HCT116 (cell line): ENCODE measurements at regions not wholly inside any gene's neighbourhood (a gene's known extent, or its start where the extent isn't known, plus 50 kb on each side); places are given as distances from the start of the nearest gene placed in this dataset.

Experiments
- ATAC-seq: fragments of 200-7000 bp; cut with Tn5 transposase; 2 replicates; pipeline ENCODE4 v1.9.1; 2020; ENCODE audit warnings: mild to moderate bottlenecking, moderate library complexity
- BruUV-seq: library from RNA; stranded (reverse); fragments of 400-500 nt; replicated peaks from 2 replicates; lab custom pipeline; 2021; lab: Mats Ljungman, UMichigan
- CTCF ChIA-PET: fragments of 300-600 bp; sonication (Branson Sonifier 250); formaldehyde crosslinking; loops from one replicate; lab custom pipeline; 2021; ENCODE audit warnings: antibody characterized with exemption; lab: Charles Lee
- POLR2A ChIA-PET: fragments of 300-600, 350-600 bp; sonication (Branson Sonifier 250); formaldehyde crosslinking; loops from one replicate; lab custom pipeline; 2021; ENCODE audit warnings: antibody characterized with exemption; lab: Charles Lee
- RAD21 ChIA-PET, 2 experiments: fragments of 300-600 bp; sonication (Branson Sonifier 250); formaldehyde crosslinking; loops; one replicate each; lab custom pipeline; 2023; ENCODE audit warnings: low total read pairs in 2 of 2; ENCODE audit not compliant: uncharacterized antibody in 2 of 2, unreplicated experiment in 2 of 2, low non-redundant PET in 1 of 2; lab: Charles Lee
- DNase-seq: peaks from one replicate; pipeline ENCODE4 v3.0.0-alpha.2; 2010; ENCODE audit warnings: low read depth, low spot score
- H2AFZ ChIP-seq: fragments of 200-600 bp; shearing (Covaris generic), sonication (generic); 2 replicates; pipeline ENCODE4 v1.6.1; 2017; ENCODE audit warnings: low read depth, mixed run types, mixed read lengths, antibody characterized with exemption, low read length; ENCODE audit not compliant: poor library complexity, severe bottlenecking
- H3K27ac ChIP-seq: 2 replicates; pipeline ENCODE4 v1.5.1; 2012; ENCODE audit warnings: low read depth, low read length
- H3K27me3 ChIP-seq: fragments of 200-600 bp; sonication (generic); 2 replicates; pipeline ENCODE4 v1.6.1; 2016; ENCODE audit warnings: mixed run types, low read length, mixed read lengths; ENCODE audit not compliant: insufficient read depth
- H3K36me3 ChIP-seq, 2 experiments: fragments of 200-500 bp in 1 of 2; fragments of 200-600 bp in 1 of 2; sonication (Bioruptor generic) in 1 of 2; sonication (generic) in 1 of 2; 2 replicates each; pipeline versions ENCODE4 v1.5.1 to v1.6.1; 2014 to 2016; ENCODE audit warnings: low read length in 2 of 2, inconsistent platforms in 1 of 2, mixed read lengths in 1 of 2, mixed run types in 1 of 2; ENCODE audit not compliant: insufficient read depth in 2 of 2, control insufficient read depth in 1 of 2
- H3K4me1 ChIP-seq, 2 experiments: fragments of 200-600 bp in 1 of 2; sonication (generic) in 1 of 2; 2 replicates each; pipeline versions ENCODE4 v1.5.1 to v1.6.1; 2012 to 2017; ENCODE audit warnings: low read length in 2 of 2, inconsistent platforms in 1 of 2, mild to moderate bottlenecking in 1 of 2, mixed read lengths in 1 of 2, mixed run types in 1 of 2, moderate library complexity in 1 of 2; ENCODE audit not compliant: insufficient read depth in 2 of 2, control insufficient read depth in 1 of 2
- H3K4me2 ChIP-seq: fragments of 200-600 bp; sonication (generic); 2 replicates; pipeline ENCODE4 v1.6.1; 2017; ENCODE audit warnings: mixed run types, low read length, mixed read lengths
- H3K4me3 ChIP-seq, 2 experiments: fragments of 200-600 bp in 1 of 2; sonication (generic) in 1 of 2; replicated peaks in 1 of 2; 2 replicates each; pipeline ENCODE4 v1.5.1; 2011 to 2016; ENCODE audit warnings: low read length in 2 of 2, control low read depth in 1 of 2, low read depth in 1 of 2, mild to moderate bottlenecking in 1 of 2, mixed read lengths in 1 of 2, mixed run types in 1 of 2
- H3K79me2 ChIP-seq: fragments of 200-600 bp; sonication (generic); 2 replicates; pipeline ENCODE4 v1.6.1; 2017; ENCODE audit warnings: mild to moderate bottlenecking, mixed run types, low read length, moderate library complexity, mixed read lengths; ENCODE audit not compliant: insufficient read depth
- H3K9ac ChIP-seq: fragments of 200-600 bp; sonication (generic); 2 replicates; pipeline ENCODE4 v1.6.1; 2016; ENCODE audit warnings: low read length, mixed read lengths
- H3K9me2 ChIP-seq: fragments of 200-600 bp; sonication (generic), shearing (Covaris generic); 2 replicates; pipeline ENCODE4 v1.6.1; 2017; ENCODE audit warnings: mixed run types, mild to moderate bottlenecking, moderate library complexity; ENCODE audit not compliant: insufficient read depth
- H3K9me3 ChIP-seq, 2 experiments: fragments of 200-500 bp in 1 of 2; fragments of 200-600 bp in 1 of 2; sonication (Bioruptor generic) in 1 of 2; sonication (generic) in 1 of 2; 2 replicates each; pipeline ENCODE4 v1.6.1; 2014 to 2017; ENCODE audit warnings: low read length in 2 of 2, mixed read lengths in 2 of 2, inconsistent platforms in 1 of 2, low read depth in 1 of 2, mild to moderate bottlenecking in 1 of 2, mixed run types in 1 of 2, moderate library complexity in 1 of 2; ENCODE audit not compliant: control insufficient read depth in 1 of 2, insufficient read depth in 1 of 2
- H4K20me1 ChIP-seq: fragments of 200-600 bp; sonication (generic), shearing (Covaris generic); 2 replicates; pipeline ENCODE4 v1.6.1; 2017; ENCODE audit warnings: mixed run types, mild to moderate bottlenecking, moderate library complexity; ENCODE audit not compliant: insufficient read depth
- CBX3 ChIP-seq: IDR thresholded peaks from 2 replicates; pipeline ENCODE4 v1.6.1; 2012; ENCODE audit warnings: low read depth
- EGR1 ChIP-seq: IDR thresholded peaks from 2 replicates; pipeline ENCODE4 v1.6.1; 2012; ENCODE audit warnings: low read depth
- ELF1 ChIP-seq: IDR thresholded peaks from 2 replicates; pipeline ENCODE4 v1.6.1; 2012; ENCODE audit warnings: low read depth, borderline replicate concordance
- POLR2A ChIP-seq: IDR thresholded peaks from 2 replicates; pipeline ENCODE4 v1.7.0; 2011; ENCODE audit warnings: borderline replicate concordance; ENCODE audit not compliant: insufficient read depth, insufficient read length; ENCODE audit errors: extremely low read depth
- REST ChIP-seq: IDR thresholded peaks from 2 replicates; pipeline ENCODE4 v1.6.1; 2012; ENCODE audit warnings: low read depth
- SIN3A ChIP-seq: IDR thresholded peaks from 2 replicates; pipeline ENCODE4 v1.6.1; 2012; ENCODE audit warnings: low read depth
- SP1 ChIP-seq: IDR thresholded peaks from 2 replicates; pipeline ENCODE4 v1.6.1; 2012; ENCODE audit warnings: low read depth
- YY1 ChIP-seq: IDR thresholded peaks from 2 replicates; pipeline ENCODE4 v1.6.1; 2011; ENCODE audit warnings: low read length, low read depth, moderate library complexity, mild to moderate bottlenecking; ENCODE audit not compliant: insufficient replicate concordance; ENCODE audit errors: extremely low read depth
- intact Hi-C: fragments of 100-400 bp; cut with micrococcal nuclease; formaldehyde crosslinking; loops from 2 replicates; pipeline ENCODE4 v1.10.0; 2022
- TF ChIP-seq, protein P1 (sequence below): IDR thresholded peaks from 2 replicates; pipeline ENCODE4 v1.6.1; 2012
- TF ChIP-seq, protein P2 (sequence below): IDR thresholded peaks from 2 replicates; pipeline ENCODE4 v1.6.1; 2012

DNA sequence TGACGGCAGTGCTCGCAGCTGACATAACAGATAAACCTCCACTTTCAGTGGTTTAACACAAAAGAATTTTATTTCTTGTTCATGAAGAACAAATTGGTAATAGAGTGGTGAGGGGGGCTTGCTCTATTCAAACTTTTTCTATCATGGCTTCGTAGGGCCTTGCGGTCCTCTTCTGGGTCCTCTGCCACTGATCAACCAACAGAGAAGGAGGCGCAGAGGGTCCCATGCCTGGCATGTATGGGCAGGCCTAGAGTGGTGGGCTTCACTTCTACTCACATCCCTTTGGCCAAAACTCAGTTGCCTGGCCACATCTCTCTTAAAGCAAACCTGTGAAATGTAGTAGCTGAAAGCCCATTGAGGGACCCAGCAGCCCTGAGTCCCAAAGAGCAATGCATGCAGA lies 460.5 kb downstream of the SIPA1L2 start:
- TF ChIP-seq EGR1: no peak
- TF ChIP-seq SIN3A: no peak
- TF ChIP-seq, protein P1, sequence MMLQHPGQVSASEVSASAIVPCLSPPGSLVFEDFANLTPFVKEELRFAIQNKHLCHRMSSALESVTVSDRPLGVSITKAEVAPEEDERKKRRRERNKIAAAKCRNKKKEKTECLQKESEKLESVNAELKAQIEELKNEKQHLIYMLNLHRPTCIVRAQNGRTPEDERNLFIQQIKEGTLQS: no peak
- TF ChIP-seq, protein P2, sequence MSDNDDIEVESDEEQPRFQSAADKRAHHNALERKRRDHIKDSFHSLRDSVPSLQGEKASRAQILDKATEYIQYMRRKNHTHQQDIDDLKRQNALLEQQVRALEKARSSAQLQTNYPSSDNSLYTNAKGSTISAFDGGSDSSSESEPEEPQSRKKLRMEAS: no peak
- TF ChIP-seq ELF1: no peak
- no peak for TF ChIP-seq SP1
- no peak for TF ChIP-seq REST
- TF ChIP-seq YY1: no peak
- no peak for TF ChIP-seq CBX3
- TF ChIP-seq POLR2A: no peak

More for the DNA sequence above, 460.5 kb downstream of the SIPA1L2 start:
- no TSS peak for BruUV-seq
- no peaks in the 10 kb centered on the region for H3K4me1 ChIP-seq
- no peaks in the 10 kb centered on the region for H3K79me2 ChIP-seq
- H3K9me2 ChIP-seq: no peaks in the 10 kb centered on the region
- no peaks in the 10 kb centered on the region for H4K20me1 ChIP-seq
- no peaks in the 10 kb centered on the region for H3K27me3 ChIP-seq
- intact Hi-C loops: no loop called here
- H2AFZ ChIP-seq: no peak overlapping the region
- H3K4me2 ChIP-seq: no peak overlapping the region
- ChIA-PET RAD21 (no interaction called here), CTCF (no interaction called here), POLR2A (no interaction called here)
- DNase-seq (no peak), ATAC-seq (no peak)
- H3K27ac ChIP-seq: no peak overlapping the region
- H3K9me3 ChIP-seq: no peaks in the 10 kb centered on the region
- no peak overlapping the region for H3K4me3 ChIP-seq
- H3K36me3 ChIP-seq: no peaks in the 10 kb centered on the region
- no peak overlapping the region for H3K9ac ChIP-seq
